ENCODE measurements at regions not wholly inside any gene's neighbourhood (a gene's known extent, or its start where the extent isn't known, plus 50 kb on each side); places are given as distances from the start of the nearest gene placed in this dataset.

GRCh38 chr5:109987970-109988369, 298.2 kb downstream of the MAN2A1 start:
- no peak overlapping the region for H2BK5ac ChIP-seq (ENCODE audit: low read depth, low read length, poor library complexity, severe bottlenecking)
- no peak overlapping the region for H2BK15ac ChIP-seq (ENCODE audit: low read depth, low read length)
- BruUV-seq (replicated peaks): no TSS peak
- in situ Hi-C loops (cut with MboI; ENCODE audit: low sequenced_read_pairs): no loop called here
- ATAC-seq (ENCODE audit: low read depth): no peak
- no peak overlapping the region for H3K14ac ChIP-seq (replicated peaks; ENCODE audit: low read depth, low read length)
- no peak overlapping the region for H3K18ac ChIP-seq (ENCODE audit: low read depth, low read length)
- no peak overlapping the region for H3K27ac ChIP-seq (ENCODE audit: insufficient read depth, low read length)
- H3K9ac ChIP-seq (ENCODE audit: low read depth, low read length): no peak overlapping the region
- H2AFZ ChIP-seq (replicated peaks; ENCODE audit: low read length, poor library complexity): no peak overlapping the region
- no peak for DNase-seq
- ChIA-PET CTCF (no interaction called here), POLR2A (ENCODE audit: unreplicated experiment) (no interaction called here)
- no peak overlapping the region for H4K8ac ChIP-seq (ENCODE audit: low read depth in 2 of 2, low read length in 2 of 2)
- H3K9me1 ChIP-seq (ENCODE audit: insufficient read depth, low read length): no peaks in the 10 kb centered on the region
- H3K9me3 ChIP-seq (ENCODE audit: control insufficient read depth, insufficient read depth, low read length): no peaks in the 10 kb centered on the region
- H2BK120ac ChIP-seq (ENCODE audit: low read depth, low read length): no peak overlapping the region
- intact Hi-C loops (cut with micrococcal nuclease): no loop called here
- no peak overlapping the region for H3K23ac ChIP-seq (ENCODE audit: low read depth, low read length)
- TF ChIP-seq RFX5 (IDR thresholded peaks at IDR 0.05; ENCODE audit: low read depth, low read length): no peak
- no peak for TF ChIP-seq RAD21 (IDR thresholded peaks at IDR 0.05; ENCODE audit: low read length)
- no peak for TF ChIP-seq MAFK (IDR thresholded peaks at IDR 0.05; ENCODE audit: low read depth, low read length)
- TF ChIP-seq MXI1 (IDR thresholded peaks at IDR 0.05; ENCODE audit: borderline replicate concordance, low read depth, low read length): no peak
- no peak for TF ChIP-seq ELK1 (IDR thresholded peaks at IDR 0.05; ENCODE audit: borderline replicate concordance, low read depth, low read length)
- no peak for TF ChIP-seq MAZ (IDR thresholded peaks at IDR 0.05; ENCODE audit: borderline replicate concordance, low read depth, low read length)
- TF ChIP-seq CTCF (conservative IDR thresholded peaks at IDR 0.05; ENCODE audit: low read depth, low read length): no peak
- TF ChIP-seq SMC3 (IDR thresholded peaks at IDR 0.05; ENCODE audit: low read depth, low read length): no peak
- TF ChIP-seq CEBPB (IDR thresholded peaks at IDR 0.05; ENCODE audit: low read depth, low read length): no peak
- TF ChIP-seq FOS (IDR thresholded peaks at IDR 0.05; ENCODE audit: low read depth, low read length): no peak
- no peak for TF ChIP-seq NFE2L2 (IDR thresholded peaks at IDR 0.05; ENCODE audit: low read depth, low read length)
- TF ChIP-seq BHLHE40 (IDR thresholded peaks at IDR 0.05; ENCODE audit: low read depth, low read length): no peak
- no peak for TF ChIP-seq CHD1 (IDR thresholded peaks at IDR 0.05; ENCODE audit: low read depth, low read length)
- TF ChIP-seq RCOR1 (IDR thresholded peaks at IDR 0.05; ENCODE audit: insufficient replicate concordance, low read length): no peak
- TF ChIP-seq USF2 (IDR thresholded peaks at IDR 0.05; ENCODE audit: low read depth, low read length): no peak
- TF ChIP-seq POLR2A (IDR thresholded peaks at IDR 0.05; ENCODE audit: low read depth, low read length): no peak
- no CpG with 5 or more reads among the region's 2 CpGs for WGBS, 2 experiments (ENCODE audit: extremely low coverage in 2 of 2, insufficient read length in 1 of 2)
- H2AK9ac ChIP-seq (replicated peaks; ENCODE audit: low read depth, low read length, poor library complexity): no peak overlapping the region
- no peak overlapping the region for H3K56ac ChIP-seq (ENCODE audit: extremely low read depth, insufficient read depth, low read length)
- no peaks in the 10 kb centered on the region for H4K20me1 ChIP-seq (ENCODE audit: insufficient read depth, low read length)
- H4K91ac ChIP-seq (ENCODE audit: insufficient read depth, low read depth, low read length): no peak overlapping the region
- dilution Hi-C loops (cut with HindIII; ENCODE audit: low sequenced_read_pairs, unreplicated experiment): no loop called here
- no peak overlapping the region for H3K4me3 ChIP-seq (ENCODE audit: insufficient read depth, low read depth, low read length)
- H3K4me2 ChIP-seq (ENCODE audit: low read depth, low read length): no peak overlapping the region
- no peaks in the 10 kb centered on the region for H3K79me1 ChIP-seq (ENCODE audit: low read depth in 1 of 2, low read length in 2 of 2)
- no peak overlapping the region for H2BK20ac ChIP-seq (ENCODE audit: low read depth, low read length)
- no peaks in the 10 kb centered on the region for H3K4me1 ChIP-seq (ENCODE audit: control insufficient read depth, insufficient read depth, low read length)
- H3K4ac ChIP-seq (ENCODE audit: low read depth, low read length): no peak overlapping the region
- H3K36me3 ChIP-seq (ENCODE audit: control insufficient read depth, insufficient read depth, low read length): no peaks in the 10 kb centered on the region
- H4K5ac ChIP-seq (ENCODE audit: low read depth, low read length): no peak overlapping the region
- no peak overlapping the region for H2AK5ac ChIP-seq (ENCODE audit: low read depth, low read length)
- H3K27me3 ChIP-seq (ENCODE audit: control insufficient read depth, insufficient read depth, low read length): no peaks in the 10 kb centered on the region

All from IMR-90 (cell line).